AG04449 (cell line): ENCODE measurements at regions not wholly inside any gene's neighbourhood (a gene's known extent, or its start where the extent isn't known, plus 50 kb on each side); places are given as distances from the start of the nearest gene placed in this dataset.

Source experiments
- CTCF ChIA-PET: fragments of 350-600 bp; formaldehyde crosslinking; extraction: SDS; loops from one replicate; lab custom pipeline; 2021; ENCODE audit warnings: antibody characterized with exemption; lab: Yijun Ruan, JAX
- POLR2A ChIA-PET: fragments of 400-600, 350-600 bp; formaldehyde crosslinking; extraction: SDS; loops from one replicate; lab custom pipeline; 2020; ENCODE audit warnings: antibody characterized with exemption, inconsistent platforms; lab: Yijun Ruan, JAX
- DNase-seq: peaks from one replicate; pipeline ENCODE4 v3.0.0-alpha.2; 2010; ENCODE audit warnings: low read depth, low spot score
- H3K4me3 ChIP-seq: 2 replicates; pipeline ENCODE4 v1.5.1; 2011; ENCODE audit warnings: low read depth, mild to moderate bottlenecking, control low read depth, low read length
- CTCF ChIP-seq: IDR thresholded peaks from one replicate; pipeline ENCODE4 v1.5.1; 2011; ENCODE audit warnings: mild to moderate bottlenecking, moderate library complexity, low read length, control low read depth, inconsistent platforms; ENCODE audit not compliant: insufficient read depth; ENCODE audit errors: missing control alignments

GRCh38 chr2:12333293-12333692, 383.4 kb upstream of the TRIB2 start:
- no peak for DNase-seq
- no peak overlapping the region for H3K4me3 ChIP-seq
- CTCF ChIA-PET = no interaction called here

GRCh38 chr2:12334412-12334966, 382.2 kb upstream of the TRIB2 start:
- DNase-seq = no peak
- POLR2A ChIA-PET = interaction anchor here (0.7 kb wide), 1 partner anchor 99 kb away, joined by 3 read pairs; no protein-coding TSS in a partner anchor

More at GRCh38 chr2:12333293-12333692, 383.4 kb upstream of the TRIB2 start:
- POLR2A ChIA-PET = no interaction called here
- TF ChIP-seq CTCF = no peak

GRCh38 chr2:12335131-12335530, 381.6 kb upstream of the TRIB2 start:
- DNase-seq = no peak
- no peak overlapping the region for H3K4me3 ChIP-seq
- CTCF ChIA-PET = interaction anchor here (1.1 to 1.6 kb wide), 3 partner anchors 11 to 382 kb away, joined by 3 to 5 read pairs (median 5); partner anchors contain the start of gene TRIB2
- POLR2A ChIA-PET = interaction anchor here (0.7 kb wide), 1 partner anchor 98 kb away, joined by 3 read pairs; no protein-coding TSS in a partner anchor
- no peak for TF ChIP-seq CTCF

More at GRCh38 chr2:12334412-12334966, 382.2 kb upstream of the TRIB2 start:
- H3K4me3 ChIP-seq = no peak overlapping the region
- CTCF ChIA-PET = interaction anchor here (1.1 to 1.6 kb wide), 3 partner anchors 10 to 382 kb away, joined by 3 to 5 read pairs (median 5); partner anchors contain the start of gene TRIB2
- TF ChIP-seq CTCF = no peak

GRCh38 chr2:12335995-12336394, 380.7 kb upstream of the TRIB2 start:
- POLR2A ChIA-PET = no interaction called here
- CTCF ChIA-PET = interaction anchor here (1.6 kb wide), 1 partner anchor 11 kb away, joined by 5 read pairs; no protein-coding TSS in a partner anchor
- H3K4me3 ChIP-seq = no peak overlapping the region
- DNase-seq = no peak
- TF ChIP-seq CTCF = no peak

- TF ChIP-seq CTCF = no peak
- CTCF ChIA-PET = interaction anchor here (0.7 to 1.5 kb wide), 4 partner anchors 16 to 668 kb away, joined by 3 to 4 read pairs (median 3); no protein-coding TSS in a partner anchor
- POLR2A ChIA-PET = no interaction called here
- no peak for DNase-seq
- no peak overlapping the region for H3K4me3 ChIP-seq
These were observed 377.6 kb upstream of the TRIB2 start for GRCh38 chr2:12338946-12339697.

GRCh38 chr2:12340164-12340563, 376.6 kb upstream of the TRIB2 start:
- POLR2A ChIA-PET = no interaction called here
- TF ChIP-seq CTCF = no peak
- DNase-seq = peak; percentile 54
- H3K4me3 ChIP-seq = no peak overlapping the region
- CTCF ChIA-PET = interaction anchor here (0.7 to 1.5 kb wide), 4 partner anchors 14 to 368 kb away, joined by 3 read pairs; no protein-coding TSS in a partner anchor
